ENCODE measurements at regions not wholly inside any gene's neighbourhood (a gene's known extent, or its start where the extent isn't known, plus 50 kb on each side); places are given as distances from the start of the nearest gene placed in this dataset.
"Not testable (repeated sequence)": the region's sequence is repeated elsewhere in the genome, so short reads cannot be mapped to it uniquely, and the experiment has no call there.

GRCh38 chr4:27098034-27098433 lies 237.4 kb downstream of the STIM2 start:
- FAIRE-seq (no peak), DNase-seq (ENCODE audit: insufficient read length, low spot score) (no peak)
- no peak for TF ChIP-seq POLR2A (IDR thresholded peaks at IDR 0.05; ENCODE audit: low read depth, low read length)

GRCh38 chr4:27100713-27101112 lies 240.1 kb downstream of the STIM2 start:
- DNase-seq (ENCODE audit: insufficient read length, low spot score): no peak
- FAIRE-seq: no peak
- TF ChIP-seq POLR2A (IDR thresholded peaks at IDR 0.05; ENCODE audit: low read depth, low read length): no peak

- no peak for TF ChIP-seq POLR2A (IDR thresholded peaks at IDR 0.05; ENCODE audit: low read depth, low read length)
- no peak for FAIRE-seq
- DNase-seq (ENCODE audit: insufficient read length, low spot score): no peak
Observed at GRCh38 chr4:27101126-27101525, 240.5 kb downstream of the STIM2 start.

GRCh38 chr4:27101561-27101960 lies 240.9 kb downstream of the STIM2 start:
- TF ChIP-seq POLR2A (IDR thresholded peaks at IDR 0.05; ENCODE audit: low read depth, low read length): no peak
- DNase-seq (ENCODE audit: insufficient read length, low spot score): no peak
- FAIRE-seq: no peak

GRCh38 chr4:27111627-27112026 lies 251.0 kb downstream of the STIM2 start:
- FAIRE-seq (no peak), DNase-seq (ENCODE audit: insufficient read length, low spot score) (no peak)
- no peak for TF ChIP-seq POLR2A (IDR thresholded peaks at IDR 0.05; ENCODE audit: low read depth, low read length)

- FAIRE-seq (no peak), DNase-seq (ENCODE audit: insufficient read length, low spot score) (no peak)
- TF ChIP-seq POLR2A (IDR thresholded peaks at IDR 0.05; ENCODE audit: low read depth, low read length): no peak
Observed at GRCh38 chr4:27112587-27112986, 251.9 kb downstream of the STIM2 start.

GRCh38 chr4:27115221-27115620 lies 254.6 kb downstream of the STIM2 start:
- no peak for DNase-seq (ENCODE audit: insufficient read length, low spot score)
- no peak for FAIRE-seq
- no peak for TF ChIP-seq POLR2A (IDR thresholded peaks at IDR 0.05; ENCODE audit: low read depth, low read length)

GRCh38 chr4:27117453-27117852 lies 256.8 kb downstream of the STIM2 start:
- FAIRE-seq (no peak), DNase-seq (ENCODE audit: insufficient read length, low spot score) (no peak)
- TF ChIP-seq POLR2A (IDR thresholded peaks at IDR 0.05; ENCODE audit: low read depth, low read length): no peak

GRCh38 chr4:27119239-27119638 lies 258.6 kb downstream of the STIM2 start:
- no peak for TF ChIP-seq POLR2A (IDR thresholded peaks at IDR 0.05; ENCODE audit: low read depth, low read length)
- DNase-seq (ENCODE audit: insufficient read length, low spot score) (no peak), FAIRE-seq (no peak)

GRCh38 chr4:27121830-27122229 lies 261.2 kb downstream of the STIM2 start:
- TF ChIP-seq POLR2A (IDR thresholded peaks at IDR 0.05; ENCODE audit: low read depth, low read length): no peak
- FAIRE-seq: no peak
- DNase-seq (ENCODE audit: insufficient read length, low spot score): no peak

GRCh38 chr4:27123123-27123768 lies 262.6 kb downstream of the STIM2 start:
- no peak for TF ChIP-seq POLR2A (IDR thresholded peaks at IDR 0.05; ENCODE audit: low read depth, low read length)
- no peak for FAIRE-seq
- no peak for DNase-seq (ENCODE audit: insufficient read length, low spot score)

GRCh38 chr4:27123769-27124124 lies 263.1 kb downstream of the STIM2 start:
- TF ChIP-seq POLR2A (IDR thresholded peaks at IDR 0.05; ENCODE audit: low read depth, low read length): no peak
- FAIRE-seq (no peak), DNase-seq (ENCODE audit: insufficient read length, low spot score) (no peak)

GRCh38 chr4:27126895-27127294 lies 266.3 kb downstream of the STIM2 start:
- not testable (repeated sequence) for DNase-seq (ENCODE audit: insufficient read length, low spot score); FAIRE-seq

GRCh38 chr4:27128443-27128842 lies 267.8 kb downstream of the STIM2 start:
- TF ChIP-seq POLR2A (IDR thresholded peaks at IDR 0.05; ENCODE audit: low read depth, low read length): no peak
- no peak for FAIRE-seq

GRCh38 chr4:27129871-27130366 lies 269.3 kb downstream of the STIM2 start:
- FAIRE-seq (no peak), DNase-seq (ENCODE audit: insufficient read length, low spot score) (no peak)
- no peak for TF ChIP-seq POLR2A (IDR thresholded peaks at IDR 0.05; ENCODE audit: low read depth, low read length)

More at GRCh38 chr4:27128443-27128842, 267.8 kb downstream of the STIM2 start:
- DNase-seq (ENCODE audit: insufficient read length, low spot score): no peak

GRCh38 chr4:27132497-27132896 lies 271.9 kb downstream of the STIM2 start:
- TF ChIP-seq POLR2A (IDR thresholded peaks at IDR 0.05; ENCODE audit: low read depth, low read length): no peak
- FAIRE-seq (no peak), DNase-seq (ENCODE audit: insufficient read length, low spot score) (no peak)
